H1 (cell line): ENCODE measurements at regions not wholly inside any gene's neighbourhood (a gene's known extent, or its start where the extent isn't known, plus 50 kb on each side); places are given as distances from the start of the nearest gene placed in this dataset.

Source experiments
- CTCF ChIA-PET: fragments of 300-600 bp; sonication (Branson Sonifier 250); formaldehyde crosslinking; loops from one replicate; lab custom pipeline; 2021; ENCODE audit not compliant: partially characterized antibody; lab: Charles Lee
- POLR2A ChIA-PET: fragments of 300-600 bp; sonication (Branson Sonifier 250); formaldehyde crosslinking; loops from one replicate; lab custom pipeline; 2021; ENCODE audit warnings: inconsistent platforms; ENCODE audit not compliant: partially characterized antibody; lab: Charles Lee
- DNase-seq, 2 experiments: peaks; one replicate each; pipeline versions ENCODE4 v3.0.0 to v3.0.0-alpha.2; 2010 to 2022; ENCODE audit warnings: low spot score in 2 of 2, low read depth in 1 of 2, mixed read lengths in 1 of 2
- FAIRE-seq: peaks from 2 replicates; lab custom pipeline; 2011; peaks lifted over from hg19 to GRCh38; lab: Jason Lieb, UNC
- H2AFZ ChIP-seq: 2 replicates; pipeline ENCODE4 v1.8.1; 2012; ENCODE audit warnings: low read length, inconsistent platforms
- H2AK5ac ChIP-seq: 2 replicates; pipeline ENCODE4 v1.6.1; 2013; ENCODE audit warnings: low read depth, low read length
- H2BK120ac ChIP-seq: replicated peaks from 2 replicates; pipeline ENCODE3; 2013; ENCODE audit warnings: low read depth, low read length, inconsistent platforms
- H2BK12ac ChIP-seq: 2 replicates; pipeline ENCODE4 v1.6.1; 2013; ENCODE audit warnings: low read depth, low read length
- H2BK15ac ChIP-seq: 2 replicates; pipeline ENCODE4 v1.6.1; 2013; ENCODE audit warnings: low read length
- H2BK20ac ChIP-seq: 2 replicates; pipeline ENCODE4 v1.6.1; 2013; ENCODE audit warnings: low read length
- H2BK5ac ChIP-seq: 2 replicates; pipeline ENCODE4 v1.6.1; 2013; ENCODE audit warnings: low read depth, low read length
- H3K14ac ChIP-seq: 2 replicates; pipeline ENCODE4 v1.6.1; 2013; ENCODE audit warnings: inconsistent platforms; ENCODE audit not compliant: insufficient read length
- H3K18ac ChIP-seq: 2 replicates; pipeline ENCODE4 v1.6.1; 2013; ENCODE audit warnings: low read length; ENCODE audit errors: extremely low read depth
- H3K23ac ChIP-seq: 2 replicates; pipeline ENCODE4 v1.6.1; 2013; ENCODE audit warnings: inconsistent platforms; ENCODE audit not compliant: insufficient read length
- H3K23me2 ChIP-seq: 2 replicates; pipeline ENCODE4 v1.6.1; 2013; ENCODE audit warnings: low read depth, low read length
- H3K27ac ChIP-seq: 2 replicates; pipeline ENCODE4 v1.6.1; 2011; ENCODE audit warnings: low read depth, low read length, inconsistent platforms
- H3K27me3 ChIP-seq, 4 experiments: replicated peaks in 1 of 4; 1 replicate in 1 of 4; 2 replicates in 3 of 4; pipeline versions ENCODE4 v1.6.1 to v1.8.1; 2011 to 2013; ENCODE audit warnings: low read length in 3 of 4, mild to moderate bottlenecking in 3 of 4, inconsistent platforms in 2 of 4, mixed read lengths in 2 of 4, moderate library complexity in 1 of 4; ENCODE audit not compliant: control insufficient read depth in 3 of 4, insufficient read depth in 3 of 4; ENCODE audit errors: extremely low read depth in 1 of 4
- H3K36me3 ChIP-seq, 4 experiments: 2 replicates each; pipeline versions ENCODE4 v1.6.1 to v1.8.1; 2011 to 2013; ENCODE audit warnings: mild to moderate bottlenecking in 4 of 4, low read length in 3 of 4, moderate library complexity in 2 of 4, control low read depth in 1 of 4, inconsistent platforms in 1 of 4; ENCODE audit not compliant: insufficient read depth in 4 of 4, control insufficient read depth in 2 of 4
- H3K4ac ChIP-seq: replicated peaks from 2 replicates; pipeline ENCODE3; 2013; ENCODE audit warnings: low read length, low read depth, mixed read lengths, inconsistent platforms; ENCODE audit not compliant: insufficient read length
- H3K4me1 ChIP-seq, 4 experiments: replicated peaks in 1 of 4; 1 replicate in 1 of 4; 2 replicates in 3 of 4; pipeline versions ENCODE4 v1.6.1 to v1.8.1; 2011 to 2013; ENCODE audit warnings: low read length in 3 of 4, inconsistent platforms in 2 of 4, mixed read lengths in 1 of 4; ENCODE audit not compliant: insufficient read depth in 4 of 4, control insufficient read depth in 3 of 4
- H3K4me2 ChIP-seq, 2 experiments: 2 replicates each; pipeline versions ENCODE4 v1.6.1 to v1.8.1; 2011 to 2013; ENCODE audit warnings: low read depth in 2 of 2, low read length in 2 of 2, control low read depth in 1 of 2, inconsistent platforms in 1 of 2, mild to moderate bottlenecking in 1 of 2; ENCODE audit not compliant: insufficient read depth in 1 of 2
- H3K4me3 ChIP-seq, 4 experiments: fragments of 200-600, 300-600 bp in 1 of 4; sonication (generic), shearing (Covaris generic), sonication (Bioruptor Twin) in 1 of 4; 2 replicates each; pipeline versions ENCODE4 v1.5.1 to v1.8.1; 2011 to 2016; ENCODE audit warnings: low read length in 4 of 4, low read depth in 3 of 4, control low read depth in 2 of 4, inconsistent platforms in 2 of 4, mild to moderate bottlenecking in 2 of 4, mixed read lengths in 1 of 4, moderate library complexity in 1 of 4; ENCODE audit not compliant: insufficient read depth in 2 of 4; ENCODE audit errors: extremely low read depth in 1 of 4
- H3K56ac ChIP-seq: replicated peaks from 2 replicates; pipeline ENCODE3; 2013; ENCODE audit warnings: low read depth, mild to moderate bottlenecking, mixed read lengths, low read length, inconsistent platforms; ENCODE audit not compliant: insufficient read length
- H3K79me1 ChIP-seq: 2 replicates; pipeline ENCODE4 v1.6.1; 2013; ENCODE audit warnings: low read depth, low read length, control low read depth
- H3K79me2 ChIP-seq, 2 experiments: 2 replicates each; pipeline versions ENCODE4 v1.6.1 to v1.8.1; 2012 to 2013; ENCODE audit warnings: low read length in 2 of 2, mild to moderate bottlenecking in 2 of 2, inconsistent platforms in 1 of 2; ENCODE audit not compliant: insufficient read depth in 2 of 2, control insufficient read depth in 1 of 2
- H3K9ac ChIP-seq, 4 experiments: replicated peaks in 1 of 4; 1 replicate in 1 of 4; 2 replicates in 3 of 4; pipeline versions ENCODE4 v1.6.1 to v1.8.1; 2011 to 2013; ENCODE audit warnings: low read depth in 3 of 4, low read length in 3 of 4, control low read depth in 2 of 4, mild to moderate bottlenecking in 2 of 4, moderate library complexity in 2 of 4, inconsistent platforms in 1 of 4; ENCODE audit errors: extremely low read depth in 1 of 4
- H3K9me3 ChIP-seq, 2 experiments: 2 replicates each; pipeline versions ENCODE4 v1.6.1 to v1.8.1; 2012 to 2013; ENCODE audit warnings: mild to moderate bottlenecking in 2 of 2, moderate library complexity in 2 of 2, control low read depth in 1 of 2, inconsistent platforms in 1 of 2, low read depth in 1 of 2, low read length in 1 of 2, mixed read lengths in 1 of 2; ENCODE audit not compliant: insufficient read depth in 2 of 2
- H4K20me1 ChIP-seq, 2 experiments: replicated peaks in 1 of 2; 2 replicates each; pipeline versions ENCODE3 to v1.8.1; 2011 to 2013; ENCODE audit warnings: inconsistent platforms in 2 of 2, low read length in 2 of 2, mild to moderate bottlenecking in 1 of 2; ENCODE audit not compliant: insufficient read depth in 2 of 2, control insufficient read depth in 1 of 2
- H4K5ac ChIP-seq: 2 replicates; pipeline ENCODE4 v1.6.1; 2013; ENCODE audit warnings: low read length, low read depth, mixed read lengths, inconsistent platforms; ENCODE audit not compliant: insufficient read length
- H4K8ac ChIP-seq: 2 replicates; pipeline ENCODE4 v1.8.0; 2013; ENCODE audit warnings: mild to moderate bottlenecking, moderate library complexity, low read length, inconsistent platforms; ENCODE audit not compliant: insufficient read depth; ENCODE audit errors: extremely low read depth
- H4K91ac ChIP-seq: replicated peaks from 2 replicates; pipeline ENCODE3; 2013; ENCODE audit warnings: low read length, mixed read lengths, inconsistent platforms; ENCODE audit not compliant: insufficient read length
- CTBP2 ChIP-seq: IDR thresholded peaks from 2 replicates; pipeline ENCODE4 v1.7.0; 2011; ENCODE audit warnings: borderline replicate concordance, mild to moderate bottlenecking, moderate library complexity, mixed read lengths, low read length; ENCODE audit not compliant: insufficient read depth, insufficient read length
- EGR1 ChIP-seq: IDR thresholded peaks from 2 replicates; pipeline ENCODE4 v1.6.1; 2011; ENCODE audit warnings: low read depth, low read length, borderline replicate concordance
- KDM4A ChIP-seq: IDR thresholded peaks from one replicate; pipeline ENCODE4 v1.7.1; 2012; ENCODE audit warnings: low read depth, mild to moderate bottlenecking, moderate library complexity, low read length, inconsistent platforms; ENCODE audit not compliant: severe bottlenecking
- KDM5A ChIP-seq: fragments of 200-600 bp; IDR thresholded peaks from 2 replicates; pipeline ENCODE4 v1.7.1; 2012; ENCODE audit warnings: mild to moderate bottlenecking, low read length, inconsistent platforms, mixed read lengths
- MAFK ChIP-seq: IDR thresholded peaks from 2 replicates; pipeline ENCODE4 v1.6.1; 2012; ENCODE audit warnings: low read depth, mild to moderate bottlenecking, improper control_type of control experiment, low read length
- NRF1 ChIP-seq: IDR thresholded peaks from 2 replicates; pipeline ENCODE4 v1.6.1; 2011; ENCODE audit warnings: mild to moderate bottlenecking, low read depth, low read length, improper control_type of control experiment
- POLR2A ChIP-seq, 2 experiments: IDR thresholded peaks; 1 replicate in 1 of 2; 2 replicates in 1 of 2; pipeline ENCODE4 v1.6.1; 2011; ENCODE audit warnings: low read depth in 2 of 2, low read length in 2 of 2, mild to moderate bottlenecking in 2 of 2; ENCODE audit errors: control extremely low read depth in 1 of 2
- RAD21 ChIP-seq, 2 experiments: IDR thresholded peaks in 1 of 2; conservative IDR thresholded peaks in 1 of 2; 2 replicates each; pipeline ENCODE4 v1.6.1; 2011; ENCODE audit warnings: low read depth in 2 of 2, low read length in 2 of 2, improper control_type of control experiment in 1 of 2, inconsistent platforms in 1 of 2, mild to moderate bottlenecking in 1 of 2, moderate library complexity in 1 of 2
- RBBP5 ChIP-seq: IDR thresholded peaks from 2 replicates; pipeline ENCODE4 v1.7.1; 2012; ENCODE audit warnings: low read depth, mild to moderate bottlenecking, inconsistent platforms, low read length, moderate library complexity, borderline replicate concordance
- RFX5 ChIP-seq: IDR thresholded peaks from 2 replicates; pipeline ENCODE4 v1.6.1; 2011; ENCODE audit warnings: low read depth, low read length, improper control_type of control experiment, borderline replicate concordance
- SIRT6 ChIP-seq: IDR thresholded peaks from one replicate; pipeline ENCODE4 v1.7.1; 2012; ENCODE audit warnings: low read length, inconsistent platforms
- WGBS, 2 experiments: shearing (Covaris generic) in 1 of 2; methylation state at CpG; one replicate each; pipeline versions ENCODE4 v1.1.6 to v1.1.7; 2013 to 2015; ENCODE audit warnings: low lambda C conversion rate in 2 of 2, mixed read lengths in 2 of 2, inconsistent platforms in 1 of 2, low coverage in 1 of 2, missing lambda C conversion rate in 1 of 2; ENCODE audit not compliant: insufficient replicate concordance in 2 of 2, insufficient coverage in 1 of 2, insufficient read length in 1 of 2; ENCODE audit errors: extremely low coverage in 1 of 2, missing lambda C conversion rate in 1 of 2; 5-methylcytosine and 5-hydroxymethylcytosine counted together
- TF ChIP-seq, protein P1 (sequence below), 3 experiments: IDR thresholded peaks; 1 replicate in 2 of 3; 2 replicates in 1 of 3; pipeline versions ENCODE4 v1.5.1 to v1.6.1; 2011; ENCODE audit warnings: low read length in 3 of 3, mild to moderate bottlenecking in 3 of 3, inconsistent platforms in 2 of 3, low read depth in 1 of 3, moderate library complexity in 1 of 3; ENCODE audit not compliant: insufficient read depth in 1 of 3; ENCODE audit errors: control extremely low read depth in 1 of 3

DNA sequence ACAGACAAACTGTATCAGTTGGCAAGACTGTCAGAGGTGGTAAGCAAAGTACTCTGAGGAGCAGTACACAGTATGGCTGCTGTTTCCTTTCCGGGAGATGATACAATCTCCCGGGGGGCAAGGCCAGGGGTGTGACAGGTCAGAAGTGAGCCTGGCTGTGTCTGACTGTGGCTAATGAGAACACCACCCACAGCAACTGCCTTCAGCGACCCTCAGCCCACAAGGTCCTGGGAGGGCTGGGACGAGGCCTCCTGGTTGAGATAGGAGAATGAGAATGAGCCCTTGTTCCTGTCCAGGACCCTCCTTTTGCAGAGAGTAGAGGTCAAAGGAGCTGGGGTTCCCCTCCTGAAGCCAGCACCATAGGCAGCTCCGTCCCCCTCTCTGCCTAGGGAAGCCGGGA, 421.7 kb downstream of the TCERG1L start:
- CTCF ChIA-PET, result no interaction called here
- no peak overlapping the region for H2BK15ac ChIP-seq
- TF ChIP-seq SIRT6 (no peak), NRF1 (no peak), RBBP5 (no peak), EGR1 (no peak), POLR2A (IDR thresholded peaks at IDR 0.05; ENCODE audit: control extremely low read depth in 1 of 2, low read depth in 2 of 2, low read length in 2 of 2) (no peak), KDM4A (no peak), MAFK (no peak), RFX5 (no peak), CTBP2 (no peak), KDM5A (no peak), RAD21 (IDR thresholded peaks at IDR 0.05 in 1 of 2, conservative IDR thresholded peaks at IDR 0.05 in 1 of 2; ENCODE audit: low read depth in 2 of 2, low read length in 2 of 2) (no peak)
- TF ChIP-seq, protein P1, sequence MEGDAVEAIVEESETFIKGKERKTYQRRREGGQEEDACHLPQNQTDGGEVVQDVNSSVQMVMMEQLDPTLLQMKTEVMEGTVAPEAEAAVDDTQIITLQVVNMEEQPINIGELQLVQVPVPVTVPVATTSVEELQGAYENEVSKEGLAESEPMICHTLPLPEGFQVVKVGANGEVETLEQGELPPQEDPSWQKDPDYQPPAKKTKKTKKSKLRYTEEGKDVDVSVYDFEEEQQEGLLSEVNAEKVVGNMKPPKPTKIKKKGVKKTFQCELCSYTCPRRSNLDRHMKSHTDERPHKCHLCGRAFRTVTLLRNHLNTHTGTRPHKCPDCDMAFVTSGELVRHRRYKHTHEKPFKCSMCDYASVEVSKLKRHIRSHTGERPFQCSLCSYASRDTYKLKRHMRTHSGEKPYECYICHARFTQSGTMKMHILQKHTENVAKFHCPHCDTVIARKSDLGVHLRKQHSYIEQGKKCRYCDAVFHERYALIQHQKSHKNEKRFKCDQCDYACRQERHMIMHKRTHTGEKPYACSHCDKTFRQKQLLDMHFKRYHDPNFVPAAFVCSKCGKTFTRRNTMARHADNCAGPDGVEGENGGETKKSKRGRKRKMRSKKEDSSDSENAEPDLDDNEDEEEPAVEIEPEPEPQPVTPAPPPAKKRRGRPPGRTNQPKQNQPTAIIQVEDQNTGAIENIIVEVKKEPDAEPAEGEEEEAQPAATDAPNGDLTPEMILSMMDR (IDR thresholded peaks at IDR 0.05; ENCODE audit: control extremely low read depth in 1 of 3, insufficient read depth in 1 of 3, low read depth in 1 of 3, low read length in 3 of 3), result no peak
- TF ChIP-seq, all 59 proteins: peak for 0
- 75% methylated on average over 6 of the region's 6 CpGs; no CpG with 5 or more reads in 1 of the 2 experiments for WGBS, 2 experiments
- Histone ChIP-seq H4K91ac (no peak overlapping the region), H3K4me2 (no peak overlapping the region), H3K4ac (no peak overlapping the region), H3K4me1 (no peaks in the 10 kb centered on the region; a peak in 1 of 7 replicates), H3K23ac (no peak overlapping the region), H3K56ac (no peak overlapping the region), H3K9me3 (no peaks in the 10 kb centered on the region), H3K14ac (no peak overlapping the region), H2AK5ac (no peak overlapping the region), H3K27ac (no peak overlapping the region), H2AFZ (no peak overlapping the region; the same call in 1 of the 2 replicates), H3K4me3 (no peak overlapping the region), H3K23me2 (no peaks in the 10 kb centered on the region; the same call in 1 of the 2 replicates), H2BK120ac (no peak overlapping the region), H4K5ac (no peak overlapping the region), H3K18ac (no peak overlapping the region), H3K27me3 (no peaks in the 10 kb centered on the region), H4K8ac (no peak overlapping the region), H3K79me1 (no peaks in the 10 kb centered on the region), H3K36me3 (no peaks in the 10 kb centered on the region), H3K9ac (no peak overlapping the region), H2BK12ac (no peak overlapping the region), H4K20me1 (no peaks in the 10 kb centered on the region), H2BK20ac (no peak overlapping the region), H2BK5ac (no peak overlapping the region), H3K79me2 (no peaks in the 10 kb centered on the region)
- FAIRE-seq (no peak), DNase-seq (no peak)
- POLR2A ChIA-PET, result no interaction called here
